ENCODE measurements at regions not wholly inside any gene's neighbourhood (a gene's known extent, or its start where the extent isn't known, plus 50 kb on each side); places are given as distances from the start of the nearest gene placed in this dataset.
A peak's percentile ranks its signal among the peaks of the same experiment; 100 is the strongest.

DNA sequence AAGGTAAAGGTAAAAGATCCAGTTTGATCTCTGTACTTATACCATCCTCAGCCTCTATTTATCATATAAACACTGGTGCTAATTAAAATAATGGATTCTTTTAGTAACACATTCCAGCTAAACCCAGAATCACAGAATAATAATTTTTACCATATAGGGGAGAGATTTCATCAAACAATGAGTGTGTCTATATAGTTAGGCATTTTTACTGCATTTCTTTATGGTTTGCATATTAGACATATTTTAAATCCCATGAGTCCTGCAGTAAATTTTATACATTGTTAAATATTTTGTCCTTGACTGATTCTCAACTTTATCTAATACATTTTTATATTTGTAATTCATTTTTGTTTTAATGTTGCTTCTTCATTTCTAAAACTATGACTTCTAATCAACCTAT lies 323.7 kb upstream of the AGTR1 start:
- Histone ChIP-seq H3K27ac (no peak overlapping the region), H3K4me3 (no peak overlapping the region), H3K4me1 (no peaks in the 10 kb centered on the region), H3K4me2 (no peak overlapping the region), H3K9me3 (no peaks in the 10 kb centered on the region)
- ChIA-PET POLR2A (no interaction called here), CTCF (no interaction called here)
- FAIRE-seq (no peak), DNase-seq (ENCODE audit: low read depth in 1 of 2, low spot score in 1 of 2) (no peak), ATAC-seq (no peak)
- TF ChIP-seq CHD4 (IDR thresholded peaks at IDR 0.05; ENCODE audit: borderline replicate concordance) (no peak), KDM5A (IDR thresholded peaks at IDR 0.05) (no peak), MAFK (IDR thresholded peaks at IDR 0.05; ENCODE audit: partially characterized antibody) (no peak), KDM1A (IDR thresholded peaks at IDR 0.05; ENCODE audit: low read depth) (no peak), CBX8 (IDR thresholded peaks at IDR 0.05) (no peak), CHD2 (IDR thresholded peaks at IDR 0.05; ENCODE audit: low read length, partially characterized antibody) (no peak), EHMT2 (IDR thresholded peaks at IDR 0.05; ENCODE audit: low read depth) (no peak), NPAS2 (CRISPR knock-in tag; IDR thresholded peaks at IDR 0.05; ENCODE audit: borderline replicate concordance) (no peak), RCOR1 (IDR thresholded peaks at IDR 0.05; ENCODE audit: low read depth, low read length) (no peak), ZFP36 (IDR thresholded peaks at IDR 0.05; ENCODE audit: borderline replicate concordance, partially characterized antibody) (no peak), ZNF302 (CRISPR knock-in tag; IDR thresholded peaks at IDR 0.05) (no peak), RAD21 (conservative IDR thresholded peaks at IDR 0.05 in 1 of 2, IDR thresholded peaks at IDR 0.05 in 1 of 2) (no peak), HOXB5 (CRISPR knock-in tag; IDR thresholded peaks at IDR 0.05) (no peak)
- TF ChIP-seq, protein P1, sequence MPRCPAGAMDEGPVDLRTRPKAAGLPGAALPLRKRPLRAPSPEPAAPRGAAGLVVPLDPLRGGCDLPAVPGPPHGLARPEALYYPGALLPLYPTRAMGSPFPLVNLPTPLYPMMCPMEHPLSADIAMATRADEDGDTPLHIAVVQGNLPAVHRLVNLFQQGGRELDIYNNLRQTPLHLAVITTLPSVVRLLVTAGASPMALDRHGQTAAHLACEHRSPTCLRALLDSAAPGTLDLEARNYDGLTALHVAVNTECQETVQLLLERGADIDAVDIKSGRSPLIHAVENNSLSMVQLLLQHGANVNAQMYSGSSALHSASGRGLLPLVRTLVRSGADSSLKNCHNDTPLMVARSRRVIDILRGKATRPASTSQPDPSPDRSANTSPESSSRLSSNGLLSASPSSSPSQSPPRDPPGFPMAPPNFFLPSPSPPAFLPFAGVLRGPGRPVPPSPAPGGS (IDR thresholded peaks at IDR 0.05), result no peak
- TF ChIP-seq, protein P2, sequence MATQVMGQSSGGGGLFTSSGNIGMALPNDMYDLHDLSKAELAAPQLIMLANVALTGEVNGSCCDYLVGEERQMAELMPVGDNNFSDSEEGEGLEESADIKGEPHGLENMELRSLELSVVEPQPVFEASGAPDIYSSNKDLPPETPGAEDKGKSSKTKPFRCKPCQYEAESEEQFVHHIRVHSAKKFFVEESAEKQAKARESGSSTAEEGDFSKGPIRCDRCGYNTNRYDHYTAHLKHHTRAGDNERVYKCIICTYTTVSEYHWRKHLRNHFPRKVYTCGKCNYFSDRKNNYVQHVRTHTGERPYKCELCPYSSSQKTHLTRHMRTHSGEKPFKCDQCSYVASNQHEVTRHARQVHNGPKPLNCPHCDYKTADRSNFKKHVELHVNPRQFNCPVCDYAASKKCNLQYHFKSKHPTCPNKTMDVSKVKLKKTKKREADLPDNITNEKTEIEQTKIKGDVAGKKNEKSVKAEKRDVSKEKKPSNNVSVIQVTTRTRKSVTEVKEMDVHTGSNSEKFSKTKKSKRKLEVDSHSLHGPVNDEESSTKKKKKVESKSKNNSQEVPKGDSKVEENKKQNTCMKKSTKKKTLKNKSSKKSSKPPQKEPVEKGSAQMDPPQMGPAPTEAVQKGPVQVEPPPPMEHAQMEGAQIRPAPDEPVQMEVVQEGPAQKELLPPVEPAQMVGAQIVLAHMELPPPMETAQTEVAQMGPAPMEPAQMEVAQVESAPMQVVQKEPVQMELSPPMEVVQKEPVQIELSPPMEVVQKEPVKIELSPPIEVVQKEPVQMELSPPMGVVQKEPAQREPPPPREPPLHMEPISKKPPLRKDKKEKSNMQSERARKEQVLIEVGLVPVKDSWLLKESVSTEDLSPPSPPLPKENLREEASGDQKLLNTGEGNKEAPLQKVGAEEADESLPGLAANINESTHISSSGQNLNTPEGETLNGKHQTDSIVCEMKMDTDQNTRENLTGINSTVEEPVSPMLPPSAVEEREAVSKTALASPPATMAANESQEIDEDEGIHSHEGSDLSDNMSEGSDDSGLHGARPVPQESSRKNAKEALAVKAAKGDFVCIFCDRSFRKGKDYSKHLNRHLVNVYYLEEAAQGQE (IDR thresholded peaks at IDR 0.05), result no peak

GRCh38 chr3:148379763-148380382 lies 317.8 kb upstream of the AGTR1 start:
- Histone ChIP-seq H3K27ac (no peak overlapping the region), H3K4me1 (no peaks in the 10 kb centered on the region), H3K4me3 (no peak overlapping the region), H3K9me3 (no peaks in the 10 kb centered on the region), H3K4me2 (no peak overlapping the region)
- DNase-seq (ENCODE audit: low read depth in 1 of 2, low spot score in 1 of 2), result peak; percentile 19 to 79
- TF ChIP-seq RFX5 (IDR thresholded peaks at IDR 0.05) (no peak), SMC3 (IDR thresholded peaks at IDR 0.05) (peak; percentile 93), RAD21 (conservative IDR thresholded peaks at IDR 0.05 in 1 of 2, IDR thresholded peaks at IDR 0.05 in 1 of 2) (peak; percentile 91 to 92), EP300 (IDR thresholded peaks at IDR 0.05) (no peak)
- TF ChIP-seq, protein P3, sequence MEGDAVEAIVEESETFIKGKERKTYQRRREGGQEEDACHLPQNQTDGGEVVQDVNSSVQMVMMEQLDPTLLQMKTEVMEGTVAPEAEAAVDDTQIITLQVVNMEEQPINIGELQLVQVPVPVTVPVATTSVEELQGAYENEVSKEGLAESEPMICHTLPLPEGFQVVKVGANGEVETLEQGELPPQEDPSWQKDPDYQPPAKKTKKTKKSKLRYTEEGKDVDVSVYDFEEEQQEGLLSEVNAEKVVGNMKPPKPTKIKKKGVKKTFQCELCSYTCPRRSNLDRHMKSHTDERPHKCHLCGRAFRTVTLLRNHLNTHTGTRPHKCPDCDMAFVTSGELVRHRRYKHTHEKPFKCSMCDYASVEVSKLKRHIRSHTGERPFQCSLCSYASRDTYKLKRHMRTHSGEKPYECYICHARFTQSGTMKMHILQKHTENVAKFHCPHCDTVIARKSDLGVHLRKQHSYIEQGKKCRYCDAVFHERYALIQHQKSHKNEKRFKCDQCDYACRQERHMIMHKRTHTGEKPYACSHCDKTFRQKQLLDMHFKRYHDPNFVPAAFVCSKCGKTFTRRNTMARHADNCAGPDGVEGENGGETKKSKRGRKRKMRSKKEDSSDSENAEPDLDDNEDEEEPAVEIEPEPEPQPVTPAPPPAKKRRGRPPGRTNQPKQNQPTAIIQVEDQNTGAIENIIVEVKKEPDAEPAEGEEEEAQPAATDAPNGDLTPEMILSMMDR (IDR thresholded peaks at IDR 0.05), result peak; percentile 83
- peak; percentile 96 to 99 for ATAC-seq
- ChIA-PET POLR2A (no interaction called here), CTCF (interaction anchor here (0.6 to 4.7 kb wide), 41 partner anchors 9 to 611 kb away, joined by 3 to 83 read pairs (median 4); partner anchors contain the start of gene GYG1)
- peak; percentile 78 for FAIRE-seq
- 34% methylated on average over 4 of the region's 4 CpGs for WGBS (ENCODE audit: missing lambda C conversion rate)
